ENCODE measurements at regions not wholly inside any gene's neighbourhood (a gene's known extent, or its start where the extent isn't known, plus 50 kb on each side); places are given as distances from the start of the nearest gene placed in this dataset.

GRCh38 chr21:15222707-15223106, 157.9 kb upstream of the NRIP1 start:
- no peaks in the 10 kb centered on the region for H3K27me3 ChIP-seq

GRCh38 chr21:15224346-15225086, 159.7 kb upstream of the NRIP1 start:
- H3K27ac ChIP-seq, result no peak overlapping the region
- H3K4me1 ChIP-seq, result peaks cover 8 to 32% (median 18%) of the 10 kb centered on the region in 4 donors
- no peak for TF ChIP-seq POLR2A (IDR thresholded peaks at IDR 0.05)
- TF ChIP-seq CTCF (IDR thresholded peaks at IDR 0.05), result no peak
- TF ChIP-seq POLR2AphosphoS5 (IDR thresholded peaks at IDR 0.05), result no peak
- TF ChIP-seq EP300 (IDR thresholded peaks at IDR 0.05), result no peak
- no peaks in the 10 kb centered on the region for H3K27me3 ChIP-seq
- peak in 1 of 2 donors; percentile 63 for ATAC-seq (ENCODE audit: low FRiP score in 2 of 2)
- no peak overlapping the region for H3K4me3 ChIP-seq
- no peaks in the 10 kb centered on the region for H3K9me3 ChIP-seq
- 90 to 92% methylated on average over 6 of the region's 6 CpGs for WGBS, 2 donors
- H3K36me3 ChIP-seq, result no peaks in the 10 kb centered on the region
- no peak for DNase-seq

More at GRCh38 chr21:15222707-15223106, 157.9 kb upstream of the NRIP1 start:
- DNase-seq (no peak), ATAC-seq (ENCODE audit: low FRiP score in 2 of 2) (peak in 1 of 2 donors; percentile 83)
- TF ChIP-seq POLR2A (IDR thresholded peaks at IDR 0.05), result no peak
- no peak for TF ChIP-seq EP300 (IDR thresholded peaks at IDR 0.05)
- TF ChIP-seq POLR2AphosphoS5 (IDR thresholded peaks at IDR 0.05), result no peak
- TF ChIP-seq CTCF (IDR thresholded peaks at IDR 0.05), result no peak
- Histone ChIP-seq H3K9me3 (no peaks in the 10 kb centered on the region), H3K4me3 (no peak overlapping the region), H3K27ac (peak overlapping the region in 1 of 4 donors; percentile 2), H3K4me1 (peaks cover 8 to 33% (median 18%) of the 10 kb centered on the region in 4 donors), H3K36me3 (no peaks in the 10 kb centered on the region)
- WGBS, 2 donors, result 52 to 59% methylated on average over 3 of the region's 3 CpGs

- TF ChIP-seq POLR2A (IDR thresholded peaks at IDR 0.05) (no peak), CTCF (IDR thresholded peaks at IDR 0.05) (no peak), EP300 (IDR thresholded peaks at IDR 0.05) (no peak), POLR2AphosphoS5 (IDR thresholded peaks at IDR 0.05) (no peak)
- Histone ChIP-seq H3K27ac (no peak overlapping the region), H3K27me3 (no peaks in the 10 kb centered on the region), H3K9me3 (no peaks in the 10 kb centered on the region), H3K36me3 (no peaks in the 10 kb centered on the region), H3K4me1 (peaks cover 0 to under 1% (median under 1%) of the 10 kb centered on the region in 4 donors), H3K4me3 (no peak overlapping the region)
- WGBS, 2 donors, result 76 to 88% methylated on average over 3 of the region's 3 CpGs
- ATAC-seq (ENCODE audit: low FRiP score in 2 of 2) (no peak), DNase-seq (no peak)
Measured at GRCh38 chr21:15227919-15228318, 163.1 kb upstream of the NRIP1 start.

- WGBS, 2 donors, result 63 to 71% methylated on average over 4 of the region's 4 CpGs
Measured at GRCh38 chr21:15229390-15229789, 164.6 kb upstream of the NRIP1 start.

More at GRCh38 chr21:15229390-15229789, 164.6 kb upstream of the NRIP1 start:
- H3K36me3 ChIP-seq, result no peaks in the 10 kb centered on the region
- H3K27me3 ChIP-seq, result no peaks in the 10 kb centered on the region
- ATAC-seq (ENCODE audit: low FRiP score in 2 of 2) (no peak), DNase-seq (no peak)
- no peaks in the 10 kb centered on the region for H3K4me1 ChIP-seq
- no peak overlapping the region for H3K27ac ChIP-seq
- peak in 1 of 4 donors; percentile 19 for TF ChIP-seq EP300 (IDR thresholded peaks at IDR 0.05)
- no peak for TF ChIP-seq CTCF (IDR thresholded peaks at IDR 0.05)
- no peak overlapping the region for H3K4me3 ChIP-seq
- no peaks in the 10 kb centered on the region for H3K9me3 ChIP-seq
